GM12872 (cell line): ENCODE measurements at regions not wholly inside any gene's neighbourhood (a gene's known extent, or its start where the extent isn't known, plus 50 kb on each side); places are given as distances from the start of the nearest gene placed in this dataset.

ENCODE experiments used
- TF ChIP-seq, protein P1 (sequence below): IDR thresholded peaks from 3 replicates; pipeline ENCODE4 v1.5.1; 2011; ENCODE audit warnings: low read depth, mild to moderate bottlenecking, low read length, moderate library complexity; ENCODE audit not compliant: insufficient read depth

DNA sequence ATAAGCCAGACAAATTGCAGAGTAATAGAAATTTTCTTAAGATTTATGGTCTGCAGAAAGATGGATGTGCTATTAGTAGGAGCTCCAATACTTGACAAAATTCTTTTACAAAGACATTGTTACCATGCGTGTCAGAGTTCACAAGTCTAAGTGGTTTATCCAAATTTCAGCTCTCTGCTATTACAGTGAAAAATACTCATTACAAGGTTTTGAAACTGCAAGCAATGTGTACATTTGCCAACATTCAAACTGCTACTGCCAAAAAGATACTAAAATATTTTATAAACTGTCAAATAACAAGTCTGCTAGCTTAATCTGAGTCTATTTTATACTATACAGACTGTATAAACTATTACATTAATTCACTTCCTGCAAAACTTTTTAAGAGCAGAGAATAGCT, 1341.5 kb upstream of the ACVR2A start:
- TF ChIP-seq, protein P1, sequence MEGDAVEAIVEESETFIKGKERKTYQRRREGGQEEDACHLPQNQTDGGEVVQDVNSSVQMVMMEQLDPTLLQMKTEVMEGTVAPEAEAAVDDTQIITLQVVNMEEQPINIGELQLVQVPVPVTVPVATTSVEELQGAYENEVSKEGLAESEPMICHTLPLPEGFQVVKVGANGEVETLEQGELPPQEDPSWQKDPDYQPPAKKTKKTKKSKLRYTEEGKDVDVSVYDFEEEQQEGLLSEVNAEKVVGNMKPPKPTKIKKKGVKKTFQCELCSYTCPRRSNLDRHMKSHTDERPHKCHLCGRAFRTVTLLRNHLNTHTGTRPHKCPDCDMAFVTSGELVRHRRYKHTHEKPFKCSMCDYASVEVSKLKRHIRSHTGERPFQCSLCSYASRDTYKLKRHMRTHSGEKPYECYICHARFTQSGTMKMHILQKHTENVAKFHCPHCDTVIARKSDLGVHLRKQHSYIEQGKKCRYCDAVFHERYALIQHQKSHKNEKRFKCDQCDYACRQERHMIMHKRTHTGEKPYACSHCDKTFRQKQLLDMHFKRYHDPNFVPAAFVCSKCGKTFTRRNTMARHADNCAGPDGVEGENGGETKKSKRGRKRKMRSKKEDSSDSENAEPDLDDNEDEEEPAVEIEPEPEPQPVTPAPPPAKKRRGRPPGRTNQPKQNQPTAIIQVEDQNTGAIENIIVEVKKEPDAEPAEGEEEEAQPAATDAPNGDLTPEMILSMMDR: no peak

DNA sequence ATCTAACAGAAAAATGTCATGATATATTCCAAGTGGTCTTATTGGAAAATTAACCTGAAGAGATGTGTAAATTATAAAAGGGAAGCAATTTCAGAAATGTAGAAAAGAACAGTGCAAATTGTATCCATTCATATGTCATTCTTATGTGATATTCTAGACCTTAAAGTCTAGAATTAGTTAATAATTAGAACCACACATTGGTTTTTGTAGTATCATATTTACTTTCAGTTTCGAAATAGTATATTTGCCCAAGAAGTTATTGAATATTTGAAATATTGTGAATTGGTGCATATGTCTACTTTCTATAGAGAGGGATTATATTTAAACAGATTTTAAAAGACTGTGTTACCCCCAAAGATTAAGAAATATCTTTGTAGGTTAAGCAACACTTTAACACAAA, 1348.6 kb upstream of the ACVR2A start:
- TF ChIP-seq, protein P1: no peak

DNA sequence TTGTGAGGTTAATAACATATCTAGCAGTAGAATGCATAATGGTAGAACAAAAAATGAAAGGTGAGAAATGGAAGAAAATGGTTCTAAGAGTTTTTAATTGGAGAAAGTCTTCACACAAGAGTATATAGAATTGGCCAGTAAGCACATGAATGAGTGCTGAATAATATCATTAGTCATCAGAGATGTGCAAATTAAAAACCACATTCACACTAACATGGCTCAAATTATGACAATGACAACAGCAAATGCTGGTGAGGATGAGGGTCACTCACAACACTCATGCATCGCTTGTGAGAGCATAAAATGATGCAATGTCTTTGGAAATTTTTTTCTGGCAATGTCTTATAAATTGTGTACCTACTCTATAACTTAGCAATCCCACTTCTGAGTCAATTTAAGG, 1355.4 kb upstream of the ACVR2A start:
- TF ChIP-seq, protein P1: no peak

DNA sequence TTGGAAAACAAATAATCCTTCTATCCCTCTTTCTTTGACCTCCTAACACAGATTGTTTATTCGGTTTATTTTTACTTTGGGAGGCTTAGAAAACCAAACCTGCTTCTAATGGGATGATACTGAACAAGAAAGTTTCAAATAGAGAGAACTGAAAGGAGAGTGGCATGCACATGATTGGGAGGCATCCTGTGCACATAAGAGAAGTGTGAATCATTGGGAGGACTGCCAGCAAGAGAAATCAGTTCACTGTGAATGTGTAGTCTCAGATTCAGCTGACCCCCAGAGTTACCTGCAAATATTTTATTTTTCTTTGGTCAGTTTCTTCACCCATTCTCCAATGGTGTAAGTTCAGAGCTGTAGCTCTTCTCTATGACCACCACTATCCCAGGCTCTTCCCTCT, 1363.2 kb upstream of the ACVR2A start:
- TF ChIP-seq, protein P1: no peak

DNA sequence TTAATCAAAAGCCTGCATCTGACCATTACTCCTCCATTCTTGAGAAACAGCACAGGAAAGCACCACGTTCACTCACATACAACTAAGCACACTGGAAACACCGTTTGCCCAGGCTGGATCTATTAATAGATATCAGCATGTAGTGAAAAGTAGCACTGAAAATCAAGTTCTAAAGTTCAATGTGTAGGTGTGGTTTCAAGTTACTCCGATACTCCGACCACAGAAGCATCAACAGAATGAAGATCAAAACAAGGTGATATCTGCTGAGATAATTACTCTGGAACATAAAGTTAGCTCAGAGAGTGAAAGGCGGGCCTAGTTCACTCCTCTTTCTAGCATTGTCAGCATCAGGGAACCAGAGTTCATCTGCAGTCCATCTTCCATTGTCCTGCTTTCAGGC, 1367.4 kb upstream of the ACVR2A start:
- TF ChIP-seq, protein P1: no peak

DNA sequence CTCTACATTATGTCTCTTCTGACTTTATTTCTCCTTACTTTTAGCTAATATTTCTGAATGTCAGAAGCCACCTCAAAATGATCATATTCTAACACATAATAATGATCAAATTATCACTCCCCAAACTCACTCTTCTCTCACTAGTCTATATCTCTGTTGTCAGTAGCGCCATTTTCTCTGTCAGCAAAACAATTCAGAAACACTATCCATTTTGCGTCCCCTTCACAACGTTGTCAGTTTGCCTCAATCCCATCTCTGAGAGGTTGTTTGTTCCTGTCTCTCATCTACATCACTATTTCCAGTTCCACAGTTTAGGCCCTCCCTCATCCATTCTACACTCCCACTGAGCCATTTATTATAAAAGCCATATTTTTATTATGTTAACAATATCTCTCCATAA, 1376.3 kb upstream of the ACVR2A start:
- TF ChIP-seq, protein P1: no peak

DNA sequence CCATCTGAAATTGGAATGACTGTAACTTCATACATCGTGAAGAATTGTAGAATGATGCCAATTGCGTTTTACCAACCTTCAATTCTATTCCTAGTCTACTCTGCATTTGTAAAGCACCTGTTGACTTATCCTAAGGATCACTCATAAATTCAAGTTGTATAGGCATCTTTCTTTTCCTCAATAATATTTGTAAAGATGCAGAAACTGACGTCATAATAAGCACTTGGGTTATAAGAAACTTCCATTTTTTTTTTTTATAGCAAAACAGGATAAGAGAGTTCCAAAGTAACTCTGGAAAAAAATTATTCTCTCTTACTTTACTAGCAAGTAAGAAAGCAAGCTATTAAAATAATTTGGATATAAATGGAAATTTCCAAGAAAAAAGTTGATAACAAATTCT, 1377.4 kb upstream of the ACVR2A start:
- TF ChIP-seq, protein P1: no peak

DNA sequence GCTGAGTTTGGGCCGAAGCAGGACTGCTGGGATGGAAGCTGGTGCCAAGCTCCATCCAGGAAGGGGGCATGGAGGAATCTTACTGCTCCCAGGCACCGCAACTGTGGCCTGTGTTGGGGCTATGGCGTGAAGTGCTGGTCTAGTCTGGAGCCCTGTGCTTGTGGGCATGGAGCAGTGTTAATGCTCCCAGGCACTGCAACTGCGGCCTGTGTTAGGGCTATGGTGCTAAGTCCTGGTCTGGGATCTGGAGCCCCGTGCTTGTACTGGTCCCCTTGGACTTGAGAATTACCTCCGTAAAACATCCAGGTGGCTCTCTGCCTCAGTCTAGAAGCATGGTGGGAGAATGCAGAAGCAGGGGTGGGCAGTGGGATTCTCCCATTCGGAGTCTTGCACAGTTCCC, 1379.4 kb upstream of the ACVR2A start:
- TF ChIP-seq, protein P1: no peak
